Naive thymus-derived CD4-positive, alpha-beta T cell (primary cell): ENCODE measurements at regions not wholly inside any gene's neighbourhood (a gene's known extent, or its start where the extent isn't known, plus 50 kb on each side); places are given as distances from the start of the nearest gene placed in this dataset.

ENCODE experiments used
- ATAC-seq: fragments of 150-1000 bp; cut with Tn5 transposase; 2 replicates; pipeline ENCODE4 v1.10.0; 2021; ENCODE audit warnings: mild to moderate bottlenecking, moderate library complexity
- CTCF ChIA-PET: fragments of 350-600 bp; sonication (Branson Sonifier 250); formaldehyde crosslinking; loops from one replicate; lab custom pipeline; 2021; ENCODE audit warnings: antibody characterized with exemption; lab: Charles Lee
- POLR2A ChIA-PET: fragments of 350-600 bp; sonication (Branson Sonifier 250); formaldehyde crosslinking; loops from one replicate; lab custom pipeline; 2021; ENCODE audit warnings: antibody characterized with exemption, inconsistent platforms; lab: Charles Lee
- DNase-seq, 9 donors: peaks; one replicate each; pipeline versions ENCODE4 v3.0.0 to v3.0.0-alpha.2; 2020 to 2022; ENCODE audit warnings: mixed read lengths in 1 of 9
- H3K27ac ChIP-seq: one replicate; pipeline ENCODE4 v1.7.0; 2013; ENCODE audit warnings: mild to moderate bottlenecking, low read depth, low read length, moderate library complexity
- H3K27me3 ChIP-seq, 2 donors: one replicate each; pipeline ENCODE4 v1.7.0; 2013; ENCODE audit warnings: low read length in 2 of 2, mild to moderate bottlenecking in 2 of 2, moderate library complexity in 2 of 2; ENCODE audit not compliant: control insufficient read depth in 2 of 2, insufficient read depth in 2 of 2
- H3K36me3 ChIP-seq, 3 experiments: 1 replicate in 2 of 3; 2 replicates in 1 of 3; pipeline ENCODE4 v1.7.0; 2013; ENCODE audit warnings: low read length in 3 of 3, mild to moderate bottlenecking in 3 of 3, moderate library complexity in 1 of 3; ENCODE audit not compliant: insufficient read depth in 3 of 3, control insufficient read depth in 2 of 3
- H3K4me1 ChIP-seq, 2 donors: one replicate each; pipeline ENCODE4 v1.7.0; 2013; ENCODE audit warnings: low read length in 2 of 2, mild to moderate bottlenecking in 2 of 2, moderate library complexity in 1 of 2; ENCODE audit not compliant: control insufficient read depth in 2 of 2, insufficient read depth in 2 of 2
- H3K4me3 ChIP-seq: 2 replicates; pipeline ENCODE4 v1.7.0; 2013; ENCODE audit warnings: mild to moderate bottlenecking, low read length
- H3K9me3 ChIP-seq, 3 experiments: 1 replicate in 2 of 3; 2 replicates in 1 of 3; pipeline ENCODE4 v1.7.0; 2013; ENCODE audit warnings: low read length in 3 of 3; ENCODE audit not compliant: control insufficient read depth in 2 of 3
- H3K27ac Mint-ChIP-seq, 9 donors: one replicate each; pipeline ENCODE4 v1.8.0; 2020 to 2022; ENCODE audit warnings: mixed read lengths in 9 of 9, mild to moderate bottlenecking in 8 of 9, moderate library complexity in 5 of 9, inconsistent platforms in 2 of 9
- H3K27me3 Mint-ChIP-seq, 5 donors: one replicate each; pipeline ENCODE4 v1.8.0; 2021 to 2022; ENCODE audit warnings: mixed read lengths in 5 of 5, mild to moderate bottlenecking in 1 of 5
- H3K36me3 Mint-ChIP-seq, 5 donors: one replicate each; pipeline ENCODE4 v1.8.0; 2020 to 2022; ENCODE audit warnings: mixed read lengths in 5 of 5, mild to moderate bottlenecking in 3 of 5, inconsistent platforms in 1 of 5
- H3K4me1 Mint-ChIP-seq, 7 donors: one replicate each; pipeline ENCODE4 v1.8.0; 2020 to 2022; ENCODE audit warnings: mixed read lengths in 7 of 7, mild to moderate bottlenecking in 3 of 7, inconsistent platforms in 1 of 7
- H3K4me3 Mint-ChIP-seq, 10 donors: one replicate each; pipeline ENCODE4 v1.8.0; 2020 to 2022; ENCODE audit warnings: mild to moderate bottlenecking in 10 of 10, mixed read lengths in 10 of 10, moderate library complexity in 6 of 10, inconsistent platforms in 2 of 10
- H3K9me3 Mint-ChIP-seq, 11 donors: one replicate each; pipeline ENCODE4 v1.8.0; 2020 to 2022; ENCODE audit warnings: mixed read lengths in 11 of 11, mild to moderate bottlenecking in 4 of 11, inconsistent platforms in 1 of 11, moderate library complexity in 1 of 11
- intact Hi-C, 2 donors: fragments of 100-400 bp; cut with micrococcal nuclease; formaldehyde crosslinking; loops; one replicate each; pipeline ENCODE4 v1.15.1; 2023

DNA sequence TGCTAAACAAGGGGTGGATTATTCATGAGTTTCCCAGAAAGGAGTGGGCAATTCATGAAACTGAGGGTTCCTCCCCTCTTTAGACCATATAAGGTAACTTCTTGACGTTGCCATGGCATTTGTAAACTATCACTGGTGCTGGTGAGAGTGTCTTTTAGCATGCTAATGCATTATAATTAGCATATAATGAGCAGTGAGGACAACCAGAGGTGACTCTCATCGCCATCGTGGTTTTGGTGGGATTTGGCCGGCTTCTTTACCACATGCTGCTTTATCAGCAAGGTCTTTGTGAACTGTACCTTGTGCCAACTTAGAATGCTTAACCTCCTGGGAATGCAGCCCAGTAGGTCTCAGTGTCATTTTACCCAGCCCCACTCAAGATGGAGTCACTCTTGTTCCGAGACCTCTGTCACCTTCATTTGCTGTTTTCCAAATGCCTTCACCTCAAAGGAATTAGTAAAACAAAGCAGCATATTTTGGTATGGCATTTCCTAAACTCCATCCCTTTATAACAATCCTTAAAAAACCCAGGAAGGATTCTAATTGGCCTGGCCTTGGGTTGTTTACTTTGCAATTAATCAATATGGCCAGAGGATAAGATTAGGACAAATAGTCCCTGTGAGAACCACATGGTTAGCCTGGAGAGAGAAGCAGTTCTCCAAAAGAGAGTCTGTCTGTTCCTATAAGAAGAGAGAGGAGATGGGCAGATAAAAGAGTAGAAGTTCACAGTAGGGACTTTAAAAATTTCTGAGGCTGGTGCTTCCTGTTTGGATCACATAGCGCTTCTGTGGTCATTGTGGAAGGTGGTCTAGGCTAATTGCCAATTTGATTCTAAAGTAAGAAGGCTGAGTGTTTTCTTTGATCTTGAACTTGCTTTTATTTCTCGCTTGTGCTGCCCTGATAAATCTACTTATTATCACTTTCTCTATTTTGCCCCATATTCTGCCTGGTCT lies 155.2 kb upstream of the EOMES start:
- ChIA-PET CTCF (no interaction called here), POLR2A (interaction anchor here (1.0 to 1.5 kb wide), 2 partner anchors 7 to 471 kb away, joined by 3 to 4 read pairs; partner anchors contain the start of genes AZI2 and ZCWPW2)
- no peak for ATAC-seq
- Histone ChIP-seq H3K9me3 (no peaks in the 10 kb centered on the region), H3K27me3 (no peaks in the 10 kb centered on the region), H3K4me3 (no peak overlapping the region), H3K27ac (no peak overlapping the region), H3K36me3 (no peaks in the 10 kb centered on the region), H3K4me1 (peaks cover 28 to 49% of the 10 kb centered on the region in 2 donors)
- Mint-ChIP-seq H3K27me3 (no peaks in the 10 kb centered on the region), H3K27ac (peak overlapping the region; percentile 17 to 84 (median 71)), H3K4me1 (peaks cover 38 to 80% (median 66%) of the 10 kb centered on the region in 7 donors), H3K36me3 (peaks cover 0 to 13% (median 0%) of the 10 kb centered on the region in 5 donors), H3K4me3 (peak overlapping the region; percentile 26 to 77 (median 56)), H3K9me3 (peaks cover 0 to 11% (median 0%) of the 10 kb centered on the region in 11 donors)
- intact Hi-C loops: loop anchor here in 1 of 2 donors (1.0 kb wide), 1 partner anchor 16 kb away; no protein-coding TSS in a partner anchor
- no peak for DNase-seq

DNA sequence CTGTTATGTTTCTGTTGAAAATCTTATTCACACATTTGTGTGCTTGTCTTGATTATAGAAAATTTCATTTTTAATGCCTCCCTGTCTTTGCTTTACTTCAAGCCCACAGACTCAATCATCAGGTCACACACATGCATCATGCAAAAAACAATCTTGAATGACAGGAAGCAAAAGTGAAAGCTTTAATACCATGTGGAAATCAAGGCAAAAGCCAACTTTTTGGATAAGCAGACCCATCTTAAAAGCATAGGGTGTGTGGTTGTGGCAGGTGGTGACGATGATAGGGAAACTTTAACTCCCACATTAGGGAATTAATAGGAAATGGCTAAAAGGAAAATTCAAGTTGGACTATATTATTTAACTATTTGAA lies 155.9 kb upstream of the EOMES start:
- Histone ChIP-seq H3K36me3 (no peaks in the 10 kb centered on the region), H3K27me3 (no peaks in the 10 kb centered on the region), H3K9me3 (no peaks in the 10 kb centered on the region), H3K27ac (no peak overlapping the region), H3K4me3 (no peak overlapping the region), H3K4me1 (peaks cover 28 to 49% of the 10 kb centered on the region in 2 donors)
- CTCF ChIA-PET: interaction anchor here (1.6 kb wide), 1 partner anchor 156 kb away, joined by 4 read pairs; the partner anchor contains the start of gene EOMES
- POLR2A ChIA-PET: interaction anchor here (0.6 to 1.5 kb wide), 6 partner anchors 8 to 471 kb away, joined by 3 to 4 read pairs (median 3); partner anchors contain the start of genes AZI2 and ZCWPW2
- H3K36me3 Mint-ChIP-seq: peaks cover 0 to 13% (median 0%) of the 10 kb centered on the region in 5 donors
- peak overlapping the region in 9 of 10 donors; percentile 41 to 77 (median 56) for H3K4me3 Mint-ChIP-seq
- no peaks in the 10 kb centered on the region for H3K27me3 Mint-ChIP-seq
- H3K4me1 Mint-ChIP-seq: peaks cover 40 to 86% (median 71%) of the 10 kb centered on the region in 7 donors
- H3K9me3 Mint-ChIP-seq: peaks cover 0 to 6% (median 0%) of the 10 kb centered on the region in 11 donors
- ATAC-seq (no peak), DNase-seq (peak in 3 of 9 donors; percentile 18 to 24 (median 23))
- intact Hi-C loops: no loop called here
- H3K27ac Mint-ChIP-seq: peak overlapping the region; percentile 17 to 84 (median 71)

- ChIA-PET CTCF (interaction anchor here (0.9 to 1.7 kb wide), 4 partner anchors 10 to 159 kb away, joined by 3 to 5 read pairs (median 3); partner anchors contain the start of gene EOMES), POLR2A (interaction anchor here (0.5 to 2.1 kb wide), 15 partner anchors 9 to 359 kb away, joined by 3 to 10 read pairs (median 4); partner anchors contain the start of gene EOMES)
- DNase-seq (peak in 8 of 9 donors; percentile 24 to 75 (median 62)), ATAC-seq (peak; percentile 87)
- Histone ChIP-seq H3K36me3 (no peaks in the 10 kb centered on the region), H3K4me3 (peak overlapping the region; percentile 43), H3K27ac (peak overlapping the region; percentile 75), H3K9me3 (no peaks in the 10 kb centered on the region), H3K27me3 (no peaks in the 10 kb centered on the region), H3K4me1 (peaks cover 28 to 47% of the 10 kb centered on the region in 2 donors)
- Mint-ChIP-seq H3K36me3 (peaks cover 0 to 13% (median 0%) of the 10 kb centered on the region in 5 donors), H3K27ac (peak overlapping the region; percentile 91 to 99 (median 97)), H3K9me3 (peaks cover 0 to 6% (median 0%) of the 10 kb centered on the region in 11 donors), H3K4me3 (peak overlapping the region; percentile 82 to 94 (median 89)), H3K4me1 (peaks cover 39 to 85% (median 73%) of the 10 kb centered on the region in 7 donors), H3K27me3 (peaks cover 0 to 4% (median 0%) of the 10 kb centered on the region in 5 donors)
- intact Hi-C loops: loop anchor here (1.0 to 10.0 kb wide), 9 partner anchors 19 to 466 kb away; partner anchors contain the start of genes AZI2 (in 2 of the 2), SLC4A7 (in 2 of the 2), ZCWPW2 (in 2 of the 2) and CMC1 (in 1 of the 2)
Observed at GRCh38 chr3:27880969-27881892, 159.1 kb upstream of the EOMES start.

DNA sequence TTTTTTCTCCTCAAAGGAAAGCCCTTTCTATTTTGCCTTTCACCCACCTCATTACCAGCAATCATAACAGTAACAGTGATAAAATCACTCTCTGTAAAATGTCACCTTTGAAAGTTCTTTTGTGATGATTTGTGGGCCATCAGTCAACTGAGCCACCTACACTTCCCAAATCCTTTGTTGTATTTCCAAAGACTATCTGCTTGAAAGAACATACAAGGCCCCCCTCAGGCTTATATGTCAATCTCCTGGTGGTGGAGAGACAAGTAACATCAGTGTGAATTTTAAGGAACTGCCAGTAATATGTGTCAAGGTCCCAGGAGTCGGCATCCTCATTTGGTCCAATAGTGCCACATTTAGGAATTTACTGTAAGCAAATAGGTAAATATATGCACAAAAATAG lies 161.1 kb upstream of the EOMES start:
- intact Hi-C loops: loop anchor here (5.0 to 10.0 kb wide), 4 partner anchors 359 to 464 kb away; partner anchors contain the start of genes AZI2 (in 2 of the 2), SLC4A7 (in 2 of the 2), ZCWPW2 (in 2 of the 2) and CMC1 (in 1 of the 2)
- peak overlapping the region; percentile 50 for H3K27ac ChIP-seq
- H3K36me3 ChIP-seq: no peaks in the 10 kb centered on the region
- H3K9me3 ChIP-seq: no peaks in the 10 kb centered on the region
- H3K9me3 Mint-ChIP-seq: peaks cover 0 to 4% (median 0%) of the 10 kb centered on the region in 11 donors
- peaks cover 17 to 33% of the 10 kb centered on the region in 2 donors for H3K4me1 ChIP-seq
- CTCF ChIA-PET: no interaction called here
- H3K4me1 Mint-ChIP-seq: peaks cover 30 to 69% (median 55%) of the 10 kb centered on the region in 7 donors
- peak overlapping the region in 8 of 9 donors; percentile 67 to 99 (median 91) for H3K27ac Mint-ChIP-seq
- no peak overlapping the region for H3K4me3 ChIP-seq
- POLR2A ChIA-PET: no interaction called here
- H3K4me3 Mint-ChIP-seq: peak overlapping the region in 7 of 10 donors; percentile 16 to 82 (median 37)
- no peaks in the 10 kb centered on the region for H3K27me3 ChIP-seq
- H3K36me3 Mint-ChIP-seq: peaks cover 0 to 12% (median 0%) of the 10 kb centered on the region in 5 donors
- DNase-seq (no peak), ATAC-seq (no peak)
- peaks cover 0 to 7% (median 0%) of the 10 kb centered on the region in 5 donors for H3K27me3 Mint-ChIP-seq

- no peaks in the 10 kb centered on the region for H3K27me3 ChIP-seq
- peaks cover 0 to 13% (median 0%) of the 10 kb centered on the region in 5 donors for H3K27me3 Mint-ChIP-seq
- no peaks in the 10 kb centered on the region for H3K9me3 ChIP-seq
- peaks cover 6 to 15% of the 10 kb centered on the region in 2 donors for H3K4me1 ChIP-seq
- peaks cover 16 to 47% (median 35%) of the 10 kb centered on the region in 7 donors for H3K4me1 Mint-ChIP-seq
- no peaks in the 10 kb centered on the region for H3K36me3 ChIP-seq
- H3K9me3 Mint-ChIP-seq: peaks cover 0 to 4% (median 0%) of the 10 kb centered on the region in 11 donors
- no peak for DNase-seq
- intact Hi-C loops: loop anchor here in 1 of 2 donors (10.0 kb wide), 1 partner anchor 401 kb away; the partner anchor contains the start of gene SLC4A7
- H3K27ac ChIP-seq: no peak overlapping the region
- peaks cover 0 to 12% (median 0%) of the 10 kb centered on the region in 5 donors for H3K36me3 Mint-ChIP-seq
- ATAC-seq: no peak
- H3K4me3 ChIP-seq: no peak overlapping the region
- peak overlapping the region in 3 of 9 donors; percentile 22 to 77 (median 28) for H3K27ac Mint-ChIP-seq
- POLR2A ChIA-PET: interaction anchor here (0.6 to 1.1 kb wide), 2 partner anchors 18 to 37 kb away, joined by 3 to 4 read pairs; no protein-coding TSS in a partner anchor
- CTCF ChIA-PET: no interaction called here
- no peak overlapping the region for H3K4me3 Mint-ChIP-seq
Observed at GRCh38 chr3:27885641-27886040, 163.5 kb upstream of the EOMES start.
